Hepatocyte (in vitro differentiated cells): ENCODE measurements at regions not wholly inside any gene's neighbourhood (a gene's known extent, or its start where the extent isn't known, plus 50 kb on each side); places are given as distances from the start of the nearest gene placed in this dataset.

Experiments
- EZH2 ChIP-seq: fragments of 200-600 bp; sonication (generic); IDR thresholded peaks from 2 replicates; pipeline ENCODE4 v1.6.1; 2016; ENCODE audit warnings: antibody characterized with exemption, mild to moderate bottlenecking, borderline replicate concordance
- EZH2phosphoT487 ChIP-seq: fragments of 200-600 bp; sonication (generic); IDR thresholded peaks from one replicate; pipeline ENCODE4 v1.6.1; 2018; ENCODE audit warnings: antibody characterized with exemption, mild to moderate bottlenecking, low read depth, moderate library complexity; ENCODE audit not compliant: unreplicated experiment, severe bottlenecking
- TF ChIP-seq, protein P1 (sequence below): fragments of 200-600 bp; sonication (generic); IDR thresholded peaks from 2 replicates; pipeline ENCODE4 v1.5.1; 2016; ENCODE audit warnings: antibody characterized with exemption, mild to moderate bottlenecking; ENCODE audit not compliant: poor library complexity

DNA sequence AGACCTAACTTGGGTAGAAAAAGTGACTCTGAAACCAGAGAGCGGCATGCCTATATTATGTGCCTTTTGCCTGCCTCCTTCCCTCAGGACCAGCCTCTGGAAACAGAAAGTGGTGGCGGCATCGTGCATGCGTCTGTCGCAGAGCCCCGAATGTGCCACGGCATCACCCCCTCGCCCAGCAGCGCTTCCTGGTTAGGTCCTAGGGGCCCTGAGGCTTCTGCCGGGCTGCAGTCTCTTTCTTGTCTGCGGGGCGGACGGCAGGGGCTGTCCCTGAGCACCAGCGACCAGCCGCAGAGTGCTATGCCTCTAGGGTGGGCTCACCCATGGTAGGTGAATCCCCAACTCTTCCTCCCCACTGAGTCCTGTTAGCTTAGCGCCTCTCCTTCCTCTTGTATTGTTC lies 68.7 kb downstream of the VSIG4 start:
- TF ChIP-seq, protein P1, sequence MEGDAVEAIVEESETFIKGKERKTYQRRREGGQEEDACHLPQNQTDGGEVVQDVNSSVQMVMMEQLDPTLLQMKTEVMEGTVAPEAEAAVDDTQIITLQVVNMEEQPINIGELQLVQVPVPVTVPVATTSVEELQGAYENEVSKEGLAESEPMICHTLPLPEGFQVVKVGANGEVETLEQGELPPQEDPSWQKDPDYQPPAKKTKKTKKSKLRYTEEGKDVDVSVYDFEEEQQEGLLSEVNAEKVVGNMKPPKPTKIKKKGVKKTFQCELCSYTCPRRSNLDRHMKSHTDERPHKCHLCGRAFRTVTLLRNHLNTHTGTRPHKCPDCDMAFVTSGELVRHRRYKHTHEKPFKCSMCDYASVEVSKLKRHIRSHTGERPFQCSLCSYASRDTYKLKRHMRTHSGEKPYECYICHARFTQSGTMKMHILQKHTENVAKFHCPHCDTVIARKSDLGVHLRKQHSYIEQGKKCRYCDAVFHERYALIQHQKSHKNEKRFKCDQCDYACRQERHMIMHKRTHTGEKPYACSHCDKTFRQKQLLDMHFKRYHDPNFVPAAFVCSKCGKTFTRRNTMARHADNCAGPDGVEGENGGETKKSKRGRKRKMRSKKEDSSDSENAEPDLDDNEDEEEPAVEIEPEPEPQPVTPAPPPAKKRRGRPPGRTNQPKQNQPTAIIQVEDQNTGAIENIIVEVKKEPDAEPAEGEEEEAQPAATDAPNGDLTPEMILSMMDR = no peak
- no peak for TF ChIP-seq EZH2
- no peak for TF ChIP-seq EZH2phosphoT487
